ENCODE measurements at regions not wholly inside any gene's neighbourhood (a gene's known extent, or its start where the extent isn't known, plus 50 kb on each side); places are given as distances from the start of the nearest gene placed in this dataset.

DNA sequence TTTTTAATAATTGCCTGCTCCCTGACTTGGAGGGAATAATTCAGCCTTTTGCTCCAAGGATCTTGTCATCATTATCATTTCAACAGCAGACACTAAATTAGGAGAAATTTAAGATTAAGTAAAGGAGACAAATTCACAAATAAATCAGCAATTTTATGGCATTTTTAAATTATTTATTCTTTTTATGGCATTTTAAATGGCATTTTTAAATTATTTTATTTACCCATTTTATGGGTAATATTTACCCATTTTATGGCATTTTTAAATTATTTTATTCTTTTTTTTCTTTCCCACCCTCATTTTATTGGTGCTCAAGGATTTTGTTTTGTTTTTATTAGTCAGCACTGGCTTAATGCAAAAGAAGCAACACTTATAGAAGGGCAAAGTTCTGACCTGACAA lies 1201.0 kb upstream of the SORCS1 start:
- Histone ChIP-seq H2AFZ (replicated peaks; ENCODE audit: low read length, poor library complexity) (no peak overlapping the region), H3K79me1 (ENCODE audit: low read depth in 1 of 2, low read length in 2 of 2) (no peaks in the 10 kb centered on the region), H3K9me1 (ENCODE audit: insufficient read depth, low read length) (no peaks in the 10 kb centered on the region), H3K4me2 (ENCODE audit: low read depth, low read length) (no peak overlapping the region), H2BK20ac (ENCODE audit: low read depth, low read length) (no peak overlapping the region), H3K4me1 (ENCODE audit: control insufficient read depth, insufficient read depth, low read length) (no peaks in the 10 kb centered on the region), H3K18ac (ENCODE audit: low read depth, low read length) (no peak overlapping the region), H4K20me1 (ENCODE audit: insufficient read depth, low read length) (no peaks in the 10 kb centered on the region), H3K4ac (ENCODE audit: low read depth, low read length) (no peak overlapping the region), H2AK5ac (ENCODE audit: low read depth, low read length) (no peak overlapping the region), H4K8ac (ENCODE audit: low read depth in 2 of 2, low read length in 2 of 2) (no peak overlapping the region), H3K9me3 (ENCODE audit: control insufficient read depth, insufficient read depth, low read length) (peaks cover 4% of the 10 kb centered on the region; the same call in 1 of the 2 replicates), H3K27me3 (ENCODE audit: control insufficient read depth, insufficient read depth, low read length) (no peaks in the 10 kb centered on the region), H3K36me3 (ENCODE audit: control insufficient read depth, insufficient read depth, low read length) (no peaks in the 10 kb centered on the region), H3K56ac (ENCODE audit: extremely low read depth, insufficient read depth, low read length) (no peak overlapping the region), H2BK120ac (ENCODE audit: low read depth, low read length) (no peak overlapping the region), H2BK15ac (ENCODE audit: low read depth, low read length) (no peak overlapping the region), H4K91ac (ENCODE audit: insufficient read depth, low read depth, low read length) (no peak overlapping the region), H3K23ac (ENCODE audit: low read depth, low read length) (no peak overlapping the region), H3K4me3 (ENCODE audit: insufficient read depth, low read depth, low read length) (no peak overlapping the region), H3K9ac (ENCODE audit: low read depth, low read length) (no peak overlapping the region), H2BK5ac (ENCODE audit: low read depth, low read length, poor library complexity, severe bottlenecking) (no peak overlapping the region), H3K14ac (replicated peaks; ENCODE audit: low read depth, low read length) (no peak overlapping the region), H3K27ac (ENCODE audit: insufficient read depth, low read length) (no peak overlapping the region), H2AK9ac (replicated peaks; ENCODE audit: low read depth, low read length, poor library complexity) (no peak overlapping the region), H4K5ac (ENCODE audit: low read depth, low read length) (no peak overlapping the region)
- DNase-seq (no peak), ATAC-seq (ENCODE audit: low read depth) (no peak)
- in situ Hi-C loops (cut with MboI; ENCODE audit: low sequenced_read_pairs) (no loop called here), dilution Hi-C loops (cut with HindIII; ENCODE audit: low sequenced_read_pairs, unreplicated experiment) (no loop called here), intact Hi-C loops (cut with micrococcal nuclease) (no loop called here)
- no TSS peak for BruUV-seq (replicated peaks)
- TF ChIP-seq CEBPB (IDR thresholded peaks at IDR 0.05; ENCODE audit: low read depth, low read length) (no peak), RCOR1 (IDR thresholded peaks at IDR 0.05; ENCODE audit: insufficient replicate concordance, low read length) (no peak), RAD21 (IDR thresholded peaks at IDR 0.05; ENCODE audit: low read length) (no peak), CHD1 (IDR thresholded peaks at IDR 0.05; ENCODE audit: low read depth, low read length) (no peak)
- TF ChIP-seq, protein P1, sequence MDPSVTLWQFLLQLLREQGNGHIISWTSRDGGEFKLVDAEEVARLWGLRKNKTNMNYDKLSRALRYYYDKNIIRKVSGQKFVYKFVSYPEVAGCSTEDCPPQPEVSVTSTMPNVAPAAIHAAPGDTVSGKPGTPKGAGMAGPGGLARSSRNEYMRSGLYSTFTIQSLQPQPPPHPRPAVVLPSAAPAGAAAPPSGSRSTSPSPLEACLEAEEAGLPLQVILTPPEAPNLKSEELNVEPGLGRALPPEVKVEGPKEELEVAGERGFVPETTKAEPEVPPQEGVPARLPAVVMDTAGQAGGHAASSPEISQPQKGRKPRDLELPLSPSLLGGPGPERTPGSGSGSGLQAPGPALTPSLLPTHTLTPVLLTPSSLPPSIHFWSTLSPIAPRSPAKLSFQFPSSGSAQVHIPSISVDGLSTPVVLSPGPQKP (IDR thresholded peaks at IDR 0.05; ENCODE audit: borderline replicate concordance, low read depth, low read length) = no peak
- ChIA-PET CTCF (no interaction called here), POLR2A (ENCODE audit: unreplicated experiment) (no interaction called here)

Data from IMR-90 (cell line).